Neuronal stem cell (in vitro differentiated cells): ENCODE measurements at regions not wholly inside any gene's neighbourhood (a gene's known extent, or its start where the extent isn't known, plus 50 kb on each side); places are given as distances from the start of the nearest gene placed in this dataset.

Source experiments
- DNase-seq: peaks from one replicate; pipeline ENCODE4 v3.0.0-alpha.2; 2013; ENCODE audit warnings: low spot score
- H2AFZ ChIP-seq: one replicate; pipeline ENCODE4 v1.6.1; 2013; ENCODE audit warnings: mild to moderate bottlenecking, low read length, inconsistent platforms
- H2AK5ac ChIP-seq: 2 replicates; pipeline ENCODE4 v1.6.1; 2013; ENCODE audit warnings: low read depth, mild to moderate bottlenecking, inconsistent platforms, low read length, moderate library complexity, mixed read lengths
- H2BK120ac ChIP-seq: 2 replicates; pipeline ENCODE4 v1.6.1; 2013; ENCODE audit warnings: low read depth, mild to moderate bottlenecking, inconsistent platforms, low read length, moderate library complexity, mixed read lengths
- H2BK12ac ChIP-seq: one replicate; pipeline ENCODE4 v1.6.1; 2013; ENCODE audit warnings: low read length, inconsistent platforms
- H2BK15ac ChIP-seq: 2 replicates; pipeline ENCODE4 v1.6.1; 2013; ENCODE audit warnings: mild to moderate bottlenecking, low read length, inconsistent platforms, mixed read lengths
- H2BK5ac ChIP-seq: one replicate; pipeline ENCODE4 v1.6.1; 2013; ENCODE audit warnings: inconsistent platforms, mild to moderate bottlenecking, low read length, moderate library complexity
- H3K14ac ChIP-seq: one replicate; pipeline ENCODE4 v1.6.1; 2013; ENCODE audit warnings: low read length, inconsistent platforms
- H3K18ac ChIP-seq: 2 replicates; pipeline ENCODE4 v1.6.1; 2013; ENCODE audit warnings: low read length, inconsistent platforms
- H3K23ac ChIP-seq: 2 replicates; pipeline ENCODE4 v1.6.1; 2013; ENCODE audit warnings: low read depth, mild to moderate bottlenecking, mixed read lengths, low read length, inconsistent platforms; ENCODE audit not compliant: poor library complexity
- H3K27ac ChIP-seq: replicated peaks from 3 replicates; pipeline ENCODE4 v1.5.1; 2013; ENCODE audit warnings: low read length, inconsistent platforms
- H3K27me3 ChIP-seq, 3 experiments: 2 replicates each; pipeline ENCODE4 v1.6.1; 2013; ENCODE audit warnings: low read length in 3 of 3, mild to moderate bottlenecking in 2 of 3, inconsistent platforms in 1 of 3, low read depth in 1 of 3, mixed read lengths in 1 of 3, moderate library complexity in 1 of 3; ENCODE audit not compliant: control insufficient read depth in 3 of 3, insufficient read depth in 3 of 3
- H3K36me3 ChIP-seq, 2 donors: replicated peaks in 1 of 2; 2 replicates each; pipeline ENCODE4 v1.6.1; 2013; ENCODE audit warnings: low read length in 2 of 2; ENCODE audit not compliant: control insufficient read depth in 2 of 2, insufficient read depth in 2 of 2
- H3K4ac ChIP-seq: 2 replicates; pipeline ENCODE4 v1.6.1; 2013; ENCODE audit warnings: inconsistent platforms, mild to moderate bottlenecking, low read length, moderate library complexity
- H3K4me1 ChIP-seq, 2 donors: 1 replicate in 1 of 2; 2 replicates in 1 of 2; pipeline ENCODE4 v1.6.1; 2013; ENCODE audit warnings: low read length in 2 of 2, low read depth in 1 of 2; ENCODE audit not compliant: control insufficient read depth in 2 of 2, insufficient read depth in 1 of 2
- H3K4me2 ChIP-seq: one replicate; pipeline ENCODE4 v1.6.1; 2013; ENCODE audit warnings: mild to moderate bottlenecking, low read length, inconsistent platforms; ENCODE audit not compliant: insufficient read depth, poor library complexity, severe bottlenecking
- H3K4me3 ChIP-seq, 2 donors: 2 replicates each; pipeline ENCODE4 v1.5.1; 2013; ENCODE audit warnings: low read length in 2 of 2, mild to moderate bottlenecking in 2 of 2, inconsistent platforms in 1 of 2, moderate library complexity in 1 of 2
- H3K79me1 ChIP-seq: one replicate; pipeline ENCODE4 v1.6.1; 2013; ENCODE audit warnings: low read depth, mild to moderate bottlenecking, inconsistent platforms, low read length, moderate library complexity
- H3K9ac ChIP-seq: one replicate; pipeline ENCODE4 v1.6.1; 2013; ENCODE audit warnings: mild to moderate bottlenecking, low read depth, low read length, inconsistent platforms; ENCODE audit not compliant: poor library complexity
- H3K9me3 ChIP-seq, 2 donors: replicated peaks in 1 of 2; 2 replicates each; pipeline versions ENCODE3 to v1.6.1; 2013; ENCODE audit warnings: low read length in 2 of 2, mild to moderate bottlenecking in 2 of 2, inconsistent platforms in 1 of 2, low read depth in 1 of 2, mixed read lengths in 1 of 2, moderate library complexity in 1 of 2; ENCODE audit not compliant: control insufficient read depth in 2 of 2, insufficient read depth in 1 of 2
- H4K8ac ChIP-seq: one replicate; pipeline ENCODE4 v1.6.1; 2013; ENCODE audit warnings: low read depth, mild to moderate bottlenecking, inconsistent platforms, low read length, moderate library complexity
- H4K91ac ChIP-seq: one replicate; pipeline ENCODE4 v1.6.1; 2013; ENCODE audit warnings: low read length, low read depth, mild to moderate bottlenecking, inconsistent platforms; ENCODE audit not compliant: poor library complexity
- WGBS, 2 donors: extraction: QIAGEN DNeasy Blood & Tissue Kit; methylation state at CpG; one replicate each; pipeline ENCODE4 v1.1.7; 2013; ENCODE audit warnings: missing lambda C conversion rate in 2 of 2, mixed read lengths in 1 of 2; ENCODE audit not compliant: insufficient read length in 2 of 2, insufficient replicate concordance in 1 of 2; ENCODE audit errors: extremely low coverage in 2 of 2; 5-methylcytosine and 5-hydroxymethylcytosine counted together

- no peak overlapping the region for H3K27ac ChIP-seq
- H3K14ac ChIP-seq: no peak overlapping the region
- no peak overlapping the region for H2AK5ac ChIP-seq
- no peaks in the 10 kb centered on the region for H3K9me3 ChIP-seq
- no peak overlapping the region for H3K4me3 ChIP-seq
- H2BK12ac ChIP-seq: no peak overlapping the region
- H3K27me3 ChIP-seq: no peaks in the 10 kb centered on the region
- no peaks in the 10 kb centered on the region for H3K36me3 ChIP-seq
- H2BK5ac ChIP-seq: no peak overlapping the region
- no peak overlapping the region for H3K4me2 ChIP-seq
- no CpG with 5 or more reads among the region's 1 CpG for WGBS, 2 donors
- H2BK15ac ChIP-seq: no peak overlapping the region
- no peaks in the 10 kb centered on the region for H3K4me1 ChIP-seq
- DNase-seq: no peak
- no peak overlapping the region for H3K9ac ChIP-seq
- H2BK120ac ChIP-seq: no peak overlapping the region
- no peak overlapping the region for H2AFZ ChIP-seq
- no peak overlapping the region for H4K91ac ChIP-seq
- no peak overlapping the region for H4K8ac ChIP-seq
- no peaks in the 10 kb centered on the region for H3K79me1 ChIP-seq
- H3K23ac ChIP-seq: no peak overlapping the region
- H3K18ac ChIP-seq: no peak overlapping the region
- H3K4ac ChIP-seq: no peak overlapping the region
These were observed 123.0 kb downstream of the RASGEF1B start for GRCh38 chr4:81348778-81349094.

- Histone ChIP-seq H2BK5ac (no peak overlapping the region), H3K4me2 (no peak overlapping the region), H4K8ac (no peak overlapping the region), H3K79me1 (no peaks in the 10 kb centered on the region), H3K4me3 (no peak overlapping the region), H2BK12ac (no peak overlapping the region), H3K4me1 (no peaks in the 10 kb centered on the region), H2AK5ac (no peak overlapping the region), H2BK120ac (no peak overlapping the region), H3K18ac (no peak overlapping the region), H3K9ac (no peak overlapping the region), H2AFZ (no peak overlapping the region), H3K23ac (no peak overlapping the region), H3K36me3 (no peaks in the 10 kb centered on the region), H4K91ac (no peak overlapping the region), H3K27me3 (no peaks in the 10 kb centered on the region), H3K27ac (no peak overlapping the region), H2BK15ac (no peak overlapping the region), H3K4ac (no peak overlapping the region), H3K9me3 (no peaks in the 10 kb centered on the region), H3K14ac (no peak overlapping the region)
- no CpG with 5 or more reads among the region's 3 CpGs for WGBS, 2 donors
- no peak for DNase-seq
These were observed 123.5 kb downstream of the RASGEF1B start for GRCh38 chr4:81348086-81348777.

- Histone ChIP-seq H2BK15ac (no peak overlapping the region), H3K9me3 (no peaks in the 10 kb centered on the region), H3K14ac (no peak overlapping the region), H2BK120ac (no peak overlapping the region), H3K27ac (no peak overlapping the region), H3K23ac (no peak overlapping the region), H3K4ac (no peak overlapping the region), H3K79me1 (no peaks in the 10 kb centered on the region), H4K91ac (no peak overlapping the region), H3K9ac (no peak overlapping the region), H3K36me3 (no peaks in the 10 kb centered on the region), H3K27me3 (no peaks in the 10 kb centered on the region), H3K4me2 (no peak overlapping the region), H3K4me3 (no peak overlapping the region), H2AFZ (no peak overlapping the region), H4K8ac (no peak overlapping the region), H2BK5ac (no peak overlapping the region), H3K4me1 (no peaks in the 10 kb centered on the region), H2BK12ac (no peak overlapping the region), H3K18ac (no peak overlapping the region), H2AK5ac (no peak overlapping the region)
- no peak for DNase-seq
- WGBS, 2 donors: no CpG with 5 or more reads among the region's 1 CpG
These were observed 125.0 kb downstream of the RASGEF1B start for GRCh38 chr4:81346719-81347118.

GRCh38 chr4:81343536-81343935 lies 128.2 kb downstream of the RASGEF1B start:
- no peak overlapping the region for H3K4me2 ChIP-seq
- no peak overlapping the region for H2BK5ac ChIP-seq
- no peak overlapping the region for H3K27ac ChIP-seq
- H2BK12ac ChIP-seq: no peak overlapping the region
- H3K4me1 ChIP-seq: no peaks in the 10 kb centered on the region
- no peak overlapping the region for H2BK15ac ChIP-seq
- no peak overlapping the region for H3K14ac ChIP-seq
- H3K79me1 ChIP-seq: no peaks in the 10 kb centered on the region
- no peak overlapping the region for H3K18ac ChIP-seq
- no peak overlapping the region for H2AK5ac ChIP-seq
- H3K36me3 ChIP-seq: no peaks in the 10 kb centered on the region
- no peaks in the 10 kb centered on the region for H3K27me3 ChIP-seq
- no peak for DNase-seq
- no peaks in the 10 kb centered on the region for H3K9me3 ChIP-seq
- no peak overlapping the region for H2AFZ ChIP-seq
- H3K23ac ChIP-seq: no peak overlapping the region
- H3K9ac ChIP-seq: no peak overlapping the region
- no peak overlapping the region for H2BK120ac ChIP-seq
- WGBS, 2 donors: no CpG with 5 or more reads among the region's 3 CpGs
- no peak overlapping the region for H3K4me3 ChIP-seq
- no peak overlapping the region for H4K8ac ChIP-seq
- no peak overlapping the region for H4K91ac ChIP-seq
- H3K4ac ChIP-seq: no peak overlapping the region
